MM.1S (cell line): ENCODE measurements at regions not wholly inside any gene's neighbourhood (a gene's known extent, or its start where the extent isn't known, plus 50 kb on each side); places are given as distances from the start of the nearest gene placed in this dataset.

Source experiments
- CTCF ChIP-seq: fragments of 300-600 bp; sonication (generic); IDR thresholded peaks from 2 replicates; pipeline ENCODE4 v1.5.1; 2016; ENCODE audit warnings: antibody characterized with exemption, low read length, mixed read lengths
- EZH2 ChIP-seq: fragments of 300-600 bp; sonication (generic); optimal IDR thresholded peaks from 2 replicates; pipeline ENCODE3; 2017; ENCODE audit warnings: low read depth, mild to moderate bottlenecking, antibody characterized with exemption, low read length, mixed read lengths
- EZH2phosphoT487 ChIP-seq: fragments of 300-600 bp; sonication (generic); IDR thresholded peaks from 2 replicates; pipeline ENCODE4 v1.6.1; 2018; ENCODE audit warnings: antibody characterized with exemption, low read length

GRCh38 chr6:111925296-111925695, 52.0 kb upstream of the FYN start:
- TF ChIP-seq CTCF: no peak
- no peak for TF ChIP-seq EZH2
- no peak for TF ChIP-seq EZH2phosphoT487
